ENCODE measurements at regions not wholly inside any gene's neighbourhood (a gene's known extent, or its start where the extent isn't known, plus 50 kb on each side); places are given as distances from the start of the nearest gene placed in this dataset.

DNA sequence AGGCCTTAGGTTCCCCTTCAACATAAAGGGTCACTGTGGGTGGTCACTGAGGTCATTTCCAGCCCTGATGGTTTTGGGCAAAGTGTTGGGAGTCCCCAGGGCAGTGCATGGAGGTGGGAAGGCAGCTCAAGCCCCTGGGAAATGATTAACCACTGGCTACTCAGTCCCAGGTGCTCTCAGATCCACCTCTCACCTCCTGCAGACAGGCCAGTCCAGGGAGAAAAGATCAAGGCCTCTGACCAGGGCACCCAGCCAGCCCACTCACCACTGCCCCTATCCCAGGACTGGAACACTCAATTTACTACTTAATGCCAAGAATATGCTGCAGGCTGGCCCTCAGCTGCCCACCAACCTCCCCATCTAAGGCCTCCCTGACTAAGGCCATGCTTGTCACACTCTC, 1307.9 kb downstream of the UQCRFS1 start:
- no peak for DNase-seq (ENCODE audit: low read depth, low spot score)

DNA sequence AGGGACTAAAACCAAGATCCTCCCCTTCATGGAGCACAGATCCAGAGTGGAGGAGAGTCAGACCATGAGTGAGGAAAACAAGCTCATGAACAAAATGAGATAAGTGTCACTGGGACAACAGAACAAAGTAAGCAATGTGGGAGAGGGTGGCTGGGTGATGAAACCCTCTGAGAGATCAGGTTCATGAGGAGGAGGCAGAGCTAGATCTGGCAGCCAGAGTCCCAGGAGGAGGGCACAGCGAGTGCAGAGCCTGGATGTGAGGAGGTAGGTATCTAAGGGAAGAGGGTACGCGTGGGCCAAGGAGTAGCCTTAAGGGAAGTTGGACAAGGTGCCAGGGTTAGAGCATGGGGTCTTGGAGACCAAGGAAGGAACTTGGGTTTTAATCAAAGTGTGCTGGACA, 1311.9 kb downstream of the UQCRFS1 start:
- DNase-seq (ENCODE audit: low read depth, low spot score): no peak

DNA sequence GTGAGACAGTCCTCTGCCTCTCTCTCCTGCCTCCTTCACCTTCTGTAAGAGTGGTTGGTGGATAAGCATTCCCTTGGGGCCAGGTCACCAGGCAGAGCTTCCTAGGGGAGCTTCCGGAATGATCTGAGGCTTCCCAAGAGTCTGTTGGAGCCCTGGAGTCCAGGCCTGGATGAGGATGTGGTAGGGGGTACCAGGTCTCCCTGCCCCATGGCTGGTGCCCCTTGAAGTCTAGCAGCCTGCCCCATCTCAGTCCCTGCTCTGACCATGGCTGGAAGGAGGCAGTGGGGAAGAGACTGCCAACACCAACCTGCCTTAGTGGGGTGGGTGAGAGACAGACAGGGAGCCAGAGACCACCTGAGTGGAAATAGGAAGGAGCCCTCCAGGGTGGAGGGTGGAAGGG, 1316.9 kb downstream of the UQCRFS1 start:
- DNase-seq (ENCODE audit: low read depth, low spot score): no peak

DNA sequence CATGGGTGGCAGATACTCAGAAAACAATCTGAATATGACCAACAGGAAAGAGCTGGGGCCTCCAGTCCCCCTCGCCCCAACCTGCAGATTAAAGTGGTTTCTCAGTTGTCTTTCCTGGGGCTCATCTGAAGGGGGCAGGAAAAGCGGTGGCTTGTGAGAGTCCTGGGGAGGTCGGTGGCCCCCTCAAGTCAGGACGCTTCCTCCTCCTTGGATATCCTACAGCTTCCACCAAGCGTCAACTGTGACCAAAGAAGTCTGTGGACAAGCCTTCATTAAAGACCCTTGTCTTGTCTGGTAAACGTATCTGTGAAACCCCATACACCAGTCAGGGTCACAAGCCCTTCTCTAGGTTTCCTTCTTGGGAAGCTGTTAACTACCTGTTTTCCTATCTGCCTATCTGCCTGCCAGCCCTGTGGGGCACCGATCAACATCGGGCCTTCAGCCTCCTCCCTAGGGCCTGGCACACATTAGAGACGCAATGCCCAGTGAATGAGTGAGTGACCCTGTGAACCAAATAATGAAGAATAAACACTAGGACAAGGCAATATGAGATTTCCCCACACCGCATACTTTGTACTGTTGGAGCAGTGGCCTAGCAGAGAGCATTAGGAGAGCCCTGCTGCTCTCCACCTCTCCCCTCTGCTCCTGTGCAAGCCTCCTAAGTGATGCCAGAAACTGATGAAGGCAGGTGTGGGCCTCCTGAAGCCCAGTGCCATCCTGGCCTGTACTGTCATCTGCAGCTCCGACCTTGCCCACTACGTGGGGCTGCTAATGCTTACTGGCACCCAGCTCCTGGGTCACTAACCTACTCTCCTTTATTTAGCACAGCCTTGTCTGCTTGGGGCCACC, 1317.8 kb downstream of the UQCRFS1 start:
- no peak for DNase-seq (ENCODE audit: low read depth, low spot score)

DNA sequence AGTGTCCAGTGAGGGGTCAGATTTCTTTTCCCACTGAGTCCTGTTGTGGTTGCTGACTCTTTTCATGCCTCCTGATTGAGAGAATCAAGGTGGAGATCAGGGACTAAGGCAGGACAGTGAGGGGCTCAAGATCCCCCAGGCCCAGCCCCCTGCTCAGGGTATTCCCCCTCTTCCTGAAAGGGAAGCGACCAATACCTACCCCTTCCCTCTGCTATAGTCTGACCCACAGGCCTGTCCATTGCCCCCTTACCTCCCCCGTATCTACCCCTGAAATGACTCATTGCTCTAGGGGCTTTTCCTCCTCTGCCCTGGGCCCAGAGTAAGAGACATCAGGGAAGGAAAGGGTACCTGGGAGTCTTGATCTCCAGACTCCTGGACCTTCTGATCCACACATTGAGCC, 1320.5 kb downstream of the UQCRFS1 start:
- DNase-seq (ENCODE audit: low read depth, low spot score): no peak

DNA sequence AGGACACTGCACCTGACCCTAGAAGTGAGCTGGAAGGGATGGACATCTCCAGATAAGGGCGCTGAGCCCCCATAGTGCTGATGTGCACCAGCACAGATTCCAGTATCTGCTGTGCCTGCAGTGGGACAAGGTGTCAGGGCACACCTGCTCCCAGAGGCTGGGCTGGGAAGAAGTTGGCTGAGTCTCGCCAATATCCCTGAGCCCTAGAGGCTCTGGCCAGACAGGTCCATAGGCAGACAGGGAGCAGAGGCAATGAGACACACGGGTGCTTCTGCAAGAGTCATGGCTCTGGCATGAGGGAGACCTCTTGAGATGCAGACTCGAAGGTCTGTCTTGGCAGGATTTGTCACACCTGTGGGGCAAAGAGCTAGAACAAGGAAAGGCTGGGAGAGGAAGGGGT, 1321.5 kb downstream of the UQCRFS1 start:
- DNase-seq (ENCODE audit: low read depth, low spot score): no peak

DNA sequence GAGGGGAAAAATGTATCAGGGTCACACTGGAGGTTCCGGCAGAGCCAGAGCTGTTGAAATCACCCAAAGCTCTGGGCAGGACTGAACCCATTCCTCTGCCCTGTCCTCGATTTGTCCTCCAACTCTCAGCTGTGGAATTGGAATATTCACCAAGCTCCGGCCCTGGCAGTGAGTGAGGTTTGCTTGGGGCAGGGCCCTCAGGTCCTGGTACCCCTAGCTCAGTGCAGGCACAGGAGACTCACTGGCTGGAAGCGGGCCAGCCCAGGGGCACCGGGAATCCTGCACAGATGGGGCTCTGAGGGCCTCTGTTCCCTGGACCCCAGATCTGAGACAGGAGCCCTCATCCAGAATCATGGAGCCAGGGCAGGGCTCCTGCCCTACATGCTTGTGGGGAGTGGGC, 1322.3 kb downstream of the UQCRFS1 start:
- DNase-seq (ENCODE audit: low read depth, low spot score): no peak

DNA sequence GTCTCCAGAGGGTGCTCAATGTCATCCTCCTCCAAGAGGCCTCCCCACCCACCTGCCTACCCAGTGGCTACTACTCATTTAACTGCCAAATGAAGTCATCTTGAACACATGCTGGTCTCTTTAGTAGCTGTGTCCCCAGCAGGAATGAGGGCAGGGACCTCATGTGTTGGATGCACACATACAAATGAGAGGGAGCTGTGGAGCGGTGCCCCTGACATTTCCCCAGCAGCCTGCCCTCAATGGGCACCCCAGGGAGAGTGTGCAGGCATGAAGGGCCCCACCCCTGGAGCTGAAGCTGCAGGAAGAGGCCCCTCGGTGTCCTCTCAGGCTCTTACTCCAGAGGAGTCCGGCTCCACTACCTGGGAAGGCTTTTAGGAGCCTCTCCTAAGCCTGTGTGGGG, 1322.7 kb downstream of the UQCRFS1 start:
- no peak for DNase-seq (ENCODE audit: low read depth, low spot score)

DNA sequence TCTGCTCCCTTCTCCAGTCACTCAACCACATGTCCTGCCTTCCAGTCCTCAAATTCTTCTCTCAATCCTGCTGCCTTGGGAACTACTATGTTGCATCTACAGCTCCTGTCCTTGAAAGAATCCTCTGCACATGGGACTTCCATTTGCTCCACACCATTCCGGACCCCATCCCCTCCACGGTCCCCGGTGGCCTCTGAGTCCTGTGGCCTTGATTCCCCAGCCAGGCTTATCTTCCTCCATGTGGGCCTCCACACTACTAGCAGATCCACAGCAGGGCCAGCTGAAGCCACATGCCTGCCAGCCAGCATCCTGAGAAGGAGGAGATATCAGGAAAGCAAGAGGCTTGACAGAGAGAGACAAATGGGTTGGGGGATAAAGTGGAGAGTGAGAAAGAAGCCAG, 1323.8 kb downstream of the UQCRFS1 start:
- no peak for DNase-seq (ENCODE audit: low read depth, low spot score)

DNA sequence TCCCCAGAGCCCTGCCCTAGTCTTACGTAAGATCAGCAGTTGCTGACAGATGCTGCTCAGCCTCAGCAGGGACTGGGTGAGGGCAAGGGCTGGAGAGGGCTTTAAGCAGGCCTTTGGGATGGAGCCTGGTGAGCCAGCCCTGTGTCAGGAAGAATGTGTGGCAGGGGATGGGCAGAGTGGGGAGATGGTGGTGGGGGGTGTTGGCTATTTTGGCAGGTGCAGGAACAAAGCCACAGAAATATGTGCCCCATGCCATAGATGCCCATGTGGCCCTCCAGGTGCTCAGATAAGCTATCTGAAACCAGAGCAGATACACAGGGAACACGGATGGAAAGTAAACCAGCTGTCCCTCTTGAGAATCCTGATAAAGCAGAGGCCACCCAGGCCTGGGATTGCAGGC, 1325.0 kb downstream of the UQCRFS1 start:
- DNase-seq (ENCODE audit: low read depth, low spot score): no peak

DNA sequence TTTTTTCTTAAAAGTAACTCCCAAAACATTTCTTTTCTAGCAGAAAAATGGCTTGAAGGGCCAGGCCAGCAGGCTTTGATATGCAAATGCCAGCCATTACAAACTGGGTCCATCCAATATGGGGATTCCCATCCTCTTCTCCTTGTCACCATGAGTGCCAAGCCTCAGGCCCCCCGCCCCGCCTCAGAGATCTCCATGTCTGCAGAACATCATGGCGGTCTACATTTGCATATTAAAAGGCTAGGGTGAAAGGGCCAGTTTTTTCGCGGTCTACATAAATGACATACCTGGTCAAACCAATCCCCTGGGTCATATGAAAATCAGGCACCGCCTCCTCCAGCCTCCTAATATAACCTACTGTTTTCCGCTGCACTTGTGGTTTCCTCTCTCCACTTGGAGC, 1327.6 kb downstream of the UQCRFS1 start:
- no peak for DNase-seq (ENCODE audit: low read depth, low spot score)

DNA sequence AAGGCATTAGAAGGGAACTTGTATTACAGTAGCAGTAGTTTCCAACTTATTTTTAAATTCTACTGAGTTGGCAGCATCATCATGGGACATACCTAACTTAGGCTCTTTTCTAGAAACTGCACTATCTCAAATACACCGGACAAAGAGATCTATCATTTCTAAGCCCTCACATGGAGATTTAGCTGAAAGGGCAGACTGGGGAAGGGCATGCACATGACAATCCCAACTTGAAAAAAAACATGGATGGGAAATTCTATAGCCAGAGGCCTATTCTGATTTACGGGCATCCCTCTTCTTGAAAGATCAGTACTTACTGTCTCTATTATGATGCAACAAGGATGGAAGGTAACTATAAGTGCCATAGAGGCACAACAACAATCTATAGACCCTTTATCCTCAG, 1328.6 kb downstream of the UQCRFS1 start:
- no peak for DNase-seq (ENCODE audit: low read depth, low spot score)

DNA sequence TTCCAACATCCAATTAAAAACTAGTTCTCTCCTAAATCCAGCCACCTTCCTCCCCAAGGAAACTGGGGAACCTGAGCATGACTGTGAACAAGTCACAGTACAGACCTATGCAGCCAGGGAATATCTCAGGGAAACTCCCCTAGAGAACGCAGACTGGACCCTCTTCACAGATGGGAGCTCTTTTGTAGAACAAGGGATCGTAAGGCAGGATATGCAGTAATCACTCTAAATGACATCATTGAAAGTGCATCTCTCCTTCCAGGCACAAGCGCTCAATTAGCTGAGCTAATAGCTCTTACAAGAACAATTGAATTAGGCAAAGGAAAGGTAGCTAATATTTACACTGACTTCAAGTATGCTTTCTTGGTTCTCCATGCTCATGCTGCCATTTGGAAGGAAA, 1331.7 kb downstream of the UQCRFS1 start:
- no peak for DNase-seq (ENCODE audit: low read depth, low spot score)

DNA sequence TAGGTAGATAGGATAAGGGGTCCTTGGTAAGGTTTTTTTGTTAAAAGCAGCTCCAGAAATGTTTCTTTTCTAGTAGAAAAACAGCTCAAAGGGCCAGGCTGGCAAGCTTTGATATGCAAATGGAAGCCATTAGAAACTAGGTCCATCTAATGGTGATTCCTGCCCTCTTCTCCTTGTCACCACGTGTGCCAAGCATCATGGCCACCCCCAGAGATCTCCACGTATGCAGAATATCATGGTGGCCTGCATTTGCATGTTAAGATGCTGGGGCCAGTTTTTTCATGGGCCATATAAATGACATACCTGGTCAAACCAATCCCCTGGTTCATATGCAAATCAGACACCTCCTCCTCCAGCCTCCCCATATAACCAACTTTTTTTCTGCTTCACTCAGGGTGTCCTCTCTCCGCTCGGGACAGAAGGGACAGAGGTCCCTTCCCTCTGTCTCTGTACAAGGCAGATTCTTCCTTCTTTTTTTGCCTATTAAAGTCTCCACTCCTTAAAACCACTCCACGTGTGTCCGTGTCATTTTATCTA, 1335.9 kb downstream of the UQCRFS1 start:
- DNase-seq (ENCODE audit: low read depth, low spot score): no peak

DNA sequence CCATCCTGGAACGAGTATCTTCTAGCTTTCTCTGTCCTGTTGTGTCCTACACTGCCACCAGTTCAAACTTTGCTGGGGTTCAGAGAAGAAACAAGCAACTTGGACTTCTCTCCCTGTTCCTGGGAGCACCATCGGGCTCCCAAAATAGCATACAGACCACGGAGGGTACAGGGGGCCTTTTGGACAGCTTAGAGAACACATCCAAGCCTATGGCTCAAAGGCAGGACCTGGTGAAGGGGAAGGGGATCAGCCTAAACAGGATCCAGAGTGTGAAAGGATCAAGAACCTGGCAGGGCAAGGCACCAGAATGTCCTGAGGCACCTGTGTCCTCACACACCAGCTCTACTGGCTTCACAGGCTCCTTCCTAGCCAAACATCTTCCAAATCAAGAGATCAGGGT, 1336.5 kb downstream of the UQCRFS1 start:
- DNase-seq (ENCODE audit: low read depth, low spot score): no peak

DNA sequence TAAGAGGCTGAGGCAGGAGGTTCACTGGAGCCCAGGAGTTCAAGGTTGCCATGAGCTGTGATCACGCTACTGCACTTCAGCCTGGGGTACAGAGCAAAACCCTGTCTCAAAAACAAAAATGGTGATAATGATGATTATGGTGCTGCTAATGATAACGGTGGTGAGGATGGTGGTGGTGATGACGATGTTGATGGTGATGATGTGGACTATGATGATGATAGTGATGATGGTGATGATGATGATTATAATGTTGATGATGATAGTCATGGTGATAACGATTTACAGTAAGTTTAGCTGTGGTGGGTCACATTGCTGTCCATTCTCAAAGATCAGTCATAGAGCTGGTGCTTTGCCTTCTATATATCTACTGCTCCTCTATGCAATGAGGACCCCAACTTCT, 1340.6 kb downstream of the UQCRFS1 start:
- DNase-seq (ENCODE audit: low read depth, low spot score): no peak

DNA sequence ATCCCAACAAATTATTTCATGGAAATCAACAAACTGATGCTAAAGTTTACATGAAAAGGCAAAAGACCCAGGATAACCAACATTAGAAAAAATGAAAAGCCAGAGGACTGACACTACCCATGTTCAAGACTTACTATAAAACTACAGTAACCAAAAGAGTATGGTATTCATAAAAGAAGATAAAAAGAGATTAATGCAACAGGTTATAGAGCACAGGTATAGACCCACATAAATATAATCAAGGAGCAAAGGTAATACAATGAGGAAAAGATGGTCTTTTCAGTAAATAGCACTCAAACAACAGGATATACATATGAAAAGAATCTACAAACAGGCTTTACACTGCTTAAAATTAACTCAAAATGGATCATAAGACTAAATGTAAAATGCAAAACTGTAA, 1342.7 kb downstream of the UQCRFS1 start:
- DNase-seq (ENCODE audit: low read depth, low spot score): no peak

DNA sequence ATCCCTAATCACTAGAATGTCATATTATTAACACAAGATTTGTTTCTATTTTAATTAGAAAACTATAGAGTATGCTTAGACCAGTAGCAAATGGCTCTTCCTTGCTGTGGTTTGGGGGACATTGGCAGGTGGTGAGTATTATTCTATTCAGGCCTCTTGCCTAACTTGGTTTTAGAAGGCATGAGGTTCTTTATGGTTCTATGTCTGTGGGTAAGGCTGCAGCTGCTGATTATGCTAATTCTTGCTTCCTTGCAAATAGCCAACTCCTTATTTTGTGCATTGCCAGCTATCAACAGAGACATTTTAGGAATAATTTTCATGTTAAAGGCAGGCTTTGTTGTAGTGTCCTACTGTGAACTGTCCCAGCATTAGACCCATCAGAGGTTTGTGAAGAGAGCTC, 1344.9 kb downstream of the UQCRFS1 start:
- DNase-seq (ENCODE audit: low read depth, low spot score): no peak

DNA sequence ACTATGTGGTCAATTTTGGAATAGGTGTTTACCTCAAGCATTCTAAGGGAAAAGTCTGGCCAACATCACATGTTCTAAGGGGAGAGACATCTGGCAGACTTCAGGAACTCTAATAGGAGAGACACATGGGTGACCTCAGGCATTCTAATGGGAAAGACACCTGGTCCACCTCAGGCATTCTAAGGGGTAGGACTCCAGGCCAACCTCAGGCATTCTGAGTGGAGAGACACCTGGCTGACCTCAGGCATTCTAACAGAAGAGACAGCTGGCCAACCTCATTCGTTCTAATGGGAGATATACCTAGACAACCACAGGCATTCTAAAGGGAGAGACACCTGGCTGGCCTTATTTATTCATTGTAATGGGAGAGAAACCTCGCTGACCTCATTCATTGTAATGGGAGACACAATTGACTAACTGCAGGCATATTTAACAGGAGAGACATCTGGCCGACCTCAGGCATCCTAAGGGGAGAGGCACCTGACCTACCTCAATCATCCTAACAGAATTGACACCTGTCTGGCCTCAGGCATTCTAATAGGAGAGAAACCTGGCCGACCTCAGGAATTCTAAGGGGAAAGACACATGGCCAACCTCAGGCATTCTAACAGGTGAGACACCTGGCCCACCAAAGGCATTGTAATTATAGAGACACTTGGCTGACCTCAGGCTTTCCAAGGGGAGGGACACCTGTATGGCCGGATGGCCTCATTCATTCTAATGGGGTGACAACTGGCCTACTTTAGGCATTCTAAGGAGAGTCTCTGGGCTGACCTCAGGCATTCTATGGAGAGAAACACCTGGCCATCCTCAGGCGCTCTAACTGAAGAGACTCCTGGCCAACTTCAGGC, 1346.8 kb downstream of the UQCRFS1 start:
- DNase-seq (ENCODE audit: low read depth, low spot score): no peak

DNA sequence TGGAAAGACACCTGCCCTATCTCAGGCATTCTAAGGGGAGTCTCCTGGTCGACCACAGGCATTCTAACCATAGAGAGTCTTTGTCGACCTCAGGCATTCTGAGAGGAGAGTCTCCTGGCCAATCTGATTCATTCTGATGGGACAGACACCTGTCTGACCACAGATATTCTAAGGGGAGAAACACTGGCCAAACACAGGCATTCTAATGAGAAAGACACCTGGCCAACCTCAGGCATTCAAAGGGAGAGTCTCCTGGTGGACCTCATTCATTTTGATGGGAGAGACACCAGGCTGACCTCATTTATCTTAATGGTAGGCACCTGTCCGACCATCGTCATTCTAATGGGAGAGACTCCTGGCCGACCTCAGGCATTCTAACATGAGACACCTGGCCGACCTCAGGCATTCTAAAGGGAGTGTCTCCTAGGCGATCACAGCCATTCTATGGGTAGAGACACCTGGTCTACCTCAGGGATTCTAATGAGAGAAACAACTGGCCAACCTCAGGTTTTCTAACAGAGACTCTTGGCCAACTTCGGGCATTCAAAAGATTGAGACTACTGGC, 1351.5 kb downstream of the UQCRFS1 start:
- no peak for DNase-seq (ENCODE audit: low read depth, low spot score)

DNA sequence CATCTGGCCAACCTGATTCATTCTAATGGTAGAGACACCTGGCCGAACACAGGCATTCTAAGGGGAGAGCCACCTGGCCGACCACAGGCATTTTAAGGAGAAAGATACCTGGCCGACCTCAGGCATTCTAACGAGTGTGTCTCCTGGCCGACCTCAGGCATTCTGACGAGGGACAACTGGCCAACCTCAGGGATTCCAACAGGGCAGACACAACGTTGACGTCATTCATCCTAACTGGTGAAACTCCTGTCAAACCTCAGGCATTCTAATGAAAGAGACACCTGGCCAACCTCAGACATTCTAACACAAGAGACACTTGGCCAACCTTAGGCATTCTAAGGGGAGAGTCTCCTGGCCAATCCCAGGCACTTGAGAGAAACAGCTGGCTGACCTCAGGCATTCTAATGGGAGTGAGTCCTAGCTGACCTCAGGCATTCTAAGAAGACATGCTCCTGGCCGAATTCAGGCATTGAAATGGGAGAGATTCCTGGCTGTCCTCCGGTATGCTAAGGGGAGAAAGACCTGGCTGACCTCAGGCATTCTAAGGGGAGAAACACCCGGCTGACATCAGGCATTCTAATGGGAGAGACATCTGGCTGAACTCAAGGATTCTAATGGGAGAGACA, 1352.5 kb downstream of the UQCRFS1 start:
- no peak for DNase-seq (ENCODE audit: low read depth, low spot score)

DNA sequence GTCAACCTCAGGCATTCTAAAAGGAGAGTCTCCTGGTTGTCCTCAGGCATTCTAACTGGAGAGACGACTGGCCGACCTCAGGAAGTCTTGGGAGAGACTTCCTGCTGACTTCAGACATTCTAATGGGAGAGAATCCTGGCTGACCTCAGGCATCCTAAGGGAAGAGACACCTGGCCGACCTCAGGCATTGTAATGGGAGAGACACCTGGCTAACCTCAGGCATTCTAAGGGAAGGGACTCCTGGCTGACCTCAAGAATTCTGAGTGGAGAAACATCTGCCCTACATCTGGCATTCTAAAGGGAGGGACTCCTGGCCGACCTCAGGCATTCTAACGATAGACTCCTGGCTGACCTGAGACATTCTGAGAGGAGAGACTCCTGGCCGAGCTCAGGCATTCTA, 1353.3 kb downstream of the UQCRFS1 start:
- DNase-seq (ENCODE audit: low read depth, low spot score): no peak

Measured in iPS DF 19.7 (cell line).